ENCODE measurements at regions not wholly inside any gene's neighbourhood (a gene's known extent, or its start where the extent isn't known, plus 50 kb on each side); places are given as distances from the start of the nearest gene placed in this dataset.
"Not testable (repeated sequence)": the region's sequence is repeated elsewhere in the genome, so short reads cannot be mapped to it uniquely, and the experiment has no call there.

- no peak for DNase-seq
Observed at GRCh38 chr21:27581168-27581567, 614.3 kb upstream of the ADAMTS5 start.

- DNase-seq, result no peak
Observed at GRCh38 chr21:27580276-27580675, 613.4 kb upstream of the ADAMTS5 start.

- DNase-seq, result no peak
Observed at GRCh38 chr21:27578741-27579265, 611.9 kb upstream of the ADAMTS5 start.

- no peak for DNase-seq
Observed at GRCh38 chr21:27572696-27573095, 605.8 kb upstream of the ADAMTS5 start.

GRCh38 chr21:27571706-27572105, 604.8 kb upstream of the ADAMTS5 start:
- no peak for DNase-seq

- peak; percentile 75 for DNase-seq
Observed at GRCh38 chr21:27570306-27570868, 603.5 kb upstream of the ADAMTS5 start.

- DNase-seq, result no peak
Observed at GRCh38 chr21:27569831-27570230, 602.9 kb upstream of the ADAMTS5 start.

- no peak for DNase-seq
Observed at GRCh38 chr21:27569091-27569490, 602.2 kb upstream of the ADAMTS5 start.

GRCh38 chr21:27567381-27567780, 600.5 kb upstream of the ADAMTS5 start:
- DNase-seq, result no peak

- no peak for DNase-seq
Observed at GRCh38 chr21:27566521-27566920, 599.6 kb upstream of the ADAMTS5 start.

- DNase-seq, result peak; percentile 42
Observed at GRCh38 chr21:27565364-27565763, 598.5 kb upstream of the ADAMTS5 start.

GRCh38 chr21:27564684-27565301, 597.9 kb upstream of the ADAMTS5 start:
- peak; percentile 50 for DNase-seq

GRCh38 chr21:27562303-27562702, 595.4 kb upstream of the ADAMTS5 start:
- no peak for DNase-seq

- no peak for DNase-seq
Observed at GRCh38 chr21:27561116-27561515, 594.2 kb upstream of the ADAMTS5 start.

GRCh38 chr21:27557356-27557755, 590.5 kb upstream of the ADAMTS5 start:
- no peak for DNase-seq

GRCh38 chr21:27555996-27556395, 589.1 kb upstream of the ADAMTS5 start:
- DNase-seq, result no peak

GRCh38 chr21:27550287-27550686, 583.4 kb upstream of the ADAMTS5 start:
- DNase-seq, result no peak

- no peak for DNase-seq
Observed at GRCh38 chr21:27548486-27548885, 581.6 kb upstream of the ADAMTS5 start.

- DNase-seq, result no peak
Observed at GRCh38 chr21:27545754-27546349, 579.0 kb upstream of the ADAMTS5 start.

- DNase-seq, result not testable (repeated sequence)
Observed at GRCh38 chr21:27542126-27542525, 575.2 kb upstream of the ADAMTS5 start.

- no peak for DNase-seq
Observed at GRCh38 chr21:27536319-27536718, 569.4 kb upstream of the ADAMTS5 start.

- no peak for DNase-seq
Observed at GRCh38 chr21:27535188-27535587, 568.3 kb upstream of the ADAMTS5 start.

- DNase-seq, result no peak
Observed at GRCh38 chr21:27534206-27534605, 567.3 kb upstream of the ADAMTS5 start.

GRCh38 chr21:27532076-27532475, 565.2 kb upstream of the ADAMTS5 start:
- DNase-seq, result no peak

All from right forelimb (tissue), 1 donor.